ENCODE measurements at regions not wholly inside any gene's neighbourhood (a gene's known extent, or its start where the extent isn't known, plus 50 kb on each side); places are given as distances from the start of the nearest gene placed in this dataset.
"Not testable (repeated sequence)": the region's sequence is repeated elsewhere in the genome, so short reads cannot be mapped to it uniquely, and the experiment has no call there.

DNA sequence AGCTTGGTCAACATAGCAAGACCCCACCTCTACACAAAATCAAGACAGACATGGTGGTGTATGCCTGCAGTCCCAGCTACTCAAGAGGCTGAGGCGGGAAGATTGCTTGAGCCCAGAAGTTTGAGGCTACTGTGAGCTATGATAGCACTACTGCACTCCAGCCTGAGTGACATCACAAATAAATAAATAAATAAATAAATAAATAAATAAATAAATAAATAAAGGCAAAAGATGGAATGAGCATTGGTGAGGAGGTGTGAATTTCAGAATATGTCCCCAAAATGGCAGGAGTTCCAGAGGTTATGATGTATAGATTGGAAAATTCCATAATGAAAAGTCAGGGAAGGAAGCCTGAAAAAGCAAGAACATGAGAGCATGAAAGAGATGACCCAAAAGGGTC, 249.9 kb downstream of the MEX3B start:
- Histone ChIP-seq H3K4me1 (ENCODE audit: low read depth) (peaks cover 13% of the 10 kb centered on the region), H3K9me3 (ENCODE audit: low read depth) (no peaks in the 10 kb centered on the region), H3K27me3 (no peaks in the 10 kb centered on the region), H3K36me3 (no peaks in the 10 kb centered on the region), H3K4me3 (no peak overlapping the region), H3K27ac (no peak overlapping the region)
- no peak for TF ChIP-seq CTCF (IDR thresholded peaks at IDR 0.05; ENCODE audit: low read depth, low read length)
- DNase-seq (ENCODE audit: low read depth in 1 of 2, low spot score in 1 of 2) = no peak

- no peak for DNase-seq (ENCODE audit: low read depth in 1 of 2, low spot score in 1 of 2)
- Histone ChIP-seq H3K4me3 (no peak overlapping the region), H3K27me3 (no peaks in the 10 kb centered on the region), H3K9me3 (ENCODE audit: low read depth) (no peaks in the 10 kb centered on the region), H3K36me3 (no peaks in the 10 kb centered on the region), H3K27ac (no peak overlapping the region), H3K4me1 (ENCODE audit: low read depth) (peaks cover 13% of the 10 kb centered on the region)
- TF ChIP-seq CTCF (IDR thresholded peaks at IDR 0.05; ENCODE audit: low read depth, low read length) = no peak
Observed at GRCh38 chr15:81792646-81793045, 253.2 kb downstream of the MEX3B start.

DNA sequence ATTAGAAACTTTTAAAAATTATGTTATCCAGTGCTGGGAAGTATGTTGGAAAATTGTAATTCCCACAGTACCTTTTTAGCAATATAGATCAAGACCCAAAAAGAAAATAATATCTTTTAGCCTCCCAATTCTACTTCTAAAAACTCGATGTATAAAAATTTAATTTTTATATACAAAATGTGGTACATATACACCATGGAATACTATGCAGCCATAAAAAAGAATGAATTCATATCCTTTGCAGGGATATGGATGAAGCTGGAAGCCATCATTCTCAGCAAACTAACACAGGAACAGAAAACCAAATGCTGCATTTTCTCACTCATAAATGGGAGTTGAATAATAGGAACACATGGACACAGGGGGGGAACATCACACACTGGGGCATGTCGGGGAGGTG, 254.5 kb downstream of the MEX3B start:
- H3K27me3 ChIP-seq; H3K4me3 ChIP-seq; H3K36me3 ChIP-seq; DNase-seq (ENCODE audit: low read depth in 1 of 2, low spot score in 1 of 2); H3K27ac ChIP-seq; H3K9me3 ChIP-seq (ENCODE audit: low read depth): not testable (repeated sequence)
- H3K4me1 ChIP-seq (ENCODE audit: low read depth) = peaks cover 13% of the 10 kb centered on the region

GRCh38 chr15:81789403-81789802, 256.4 kb downstream of the MEX3B start:
- no peak for TF ChIP-seq CTCF (IDR thresholded peaks at IDR 0.05; ENCODE audit: low read depth, low read length)
- H3K4me3 ChIP-seq = no peak overlapping the region
- H3K27ac ChIP-seq = no peak overlapping the region
- no peaks in the 10 kb centered on the region for H3K36me3 ChIP-seq
- peaks cover 13% of the 10 kb centered on the region for H3K4me1 ChIP-seq (ENCODE audit: low read depth)
- H3K27me3 ChIP-seq = no peaks in the 10 kb centered on the region
- no peak for DNase-seq (ENCODE audit: low read depth in 1 of 2, low spot score in 1 of 2)
- H3K9me3 ChIP-seq (ENCODE audit: low read depth) = no peaks in the 10 kb centered on the region

DNA sequence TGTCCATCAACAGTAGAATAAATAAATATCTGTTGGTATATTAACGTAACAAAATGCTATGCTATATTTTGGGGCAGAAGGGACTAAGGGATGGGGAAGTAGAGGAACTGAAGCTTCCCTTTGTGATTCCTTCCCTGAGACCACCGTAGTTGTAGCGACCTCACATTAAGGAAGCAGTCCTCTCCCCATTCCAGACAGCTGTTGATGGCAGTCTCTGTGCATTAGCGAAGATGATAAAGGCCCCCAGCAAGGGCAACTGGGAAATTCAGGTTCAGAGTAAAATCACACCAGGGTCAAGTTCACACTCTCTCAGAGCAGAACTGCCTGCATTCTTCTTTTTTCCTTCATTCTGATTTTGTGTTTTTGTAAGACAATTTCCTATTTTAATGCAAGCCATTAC, 259.0 kb downstream of the MEX3B start:
- no peak for TF ChIP-seq CTCF (IDR thresholded peaks at IDR 0.05; ENCODE audit: low read depth, low read length)
- DNase-seq (ENCODE audit: low read depth in 1 of 2, low spot score in 1 of 2) = no peak
- H3K4me3 ChIP-seq = no peak overlapping the region
- H3K4me1 ChIP-seq (ENCODE audit: low read depth) = no peaks in the 10 kb centered on the region
- no peak overlapping the region for H3K27ac ChIP-seq
- no peaks in the 10 kb centered on the region for H3K9me3 ChIP-seq (ENCODE audit: low read depth)
- H3K36me3 ChIP-seq = no peaks in the 10 kb centered on the region
- H3K27me3 ChIP-seq = no peaks in the 10 kb centered on the region

GRCh38 chr15:81785679-81786078, 260.1 kb downstream of the MEX3B start:
- no peak for DNase-seq (ENCODE audit: low read depth in 1 of 2, low spot score in 1 of 2)
- no peaks in the 10 kb centered on the region for H3K36me3 ChIP-seq

More at GRCh38 chr15:81785679-81786078, 260.1 kb downstream of the MEX3B start:
- Histone ChIP-seq H3K9me3 (ENCODE audit: low read depth) (no peaks in the 10 kb centered on the region), H3K4me3 (no peak overlapping the region), H3K4me1 (ENCODE audit: low read depth) (no peaks in the 10 kb centered on the region), H3K27ac (no peak overlapping the region), H3K27me3 (no peaks in the 10 kb centered on the region)
- TF ChIP-seq CTCF (IDR thresholded peaks at IDR 0.05; ENCODE audit: low read depth, low read length) = no peak

Data from cardiac muscle cell (in vitro differentiated cells and primary cell).